GM23338 (cell line): ENCODE measurements at regions not wholly inside any gene's neighbourhood (a gene's known extent, or its start where the extent isn't known, plus 50 kb on each side); places are given as distances from the start of the nearest gene placed in this dataset.

Experiments
- ATAC-seq: fragments of 200-7000 bp; cut with Tn5 transposase; 3 replicates; pipeline ENCODE4 v1.9.1; 2020
- DNase-seq: peaks from one replicate; pipeline ENCODE4 v3.0.0-alpha.2; 2015; ENCODE audit warnings: low spot score
- H2AFZ ChIP-seq: fragments of 200-600 bp; sonication (generic); 2 replicates; pipeline ENCODE4 v1.8.0; 2016; ENCODE audit warnings: antibody characterized with exemption, mild to moderate bottlenecking, moderate library complexity
- H3F3A ChIP-seq: fragments of 200-600 bp; sonication (generic); replicated peaks from 2 replicates; pipeline ENCODE4 v1.8.0; 2017; ENCODE audit warnings: antibody characterized with exemption, mixed run types, low read depth
- H3K27ac ChIP-seq: fragments of 200-600 bp; sonication (generic); 2 replicates; pipeline ENCODE4 v1.6.1; 2016; ENCODE audit warnings: low read depth
- H3K27me3 ChIP-seq: fragments of 200-600 bp; sonication (generic); 2 replicates; pipeline ENCODE4 v1.8.0; 2016; ENCODE audit warnings: mild to moderate bottlenecking, mixed run types, moderate library complexity; ENCODE audit not compliant: insufficient read depth
- H3K36me3 ChIP-seq: fragments of 200-600 bp; sonication (generic); 2 replicates; pipeline ENCODE4 v1.8.0; 2016; ENCODE audit warnings: mild to moderate bottlenecking; ENCODE audit not compliant: insufficient read depth
- H3K4me1 ChIP-seq: fragments of 200-600 bp; sonication (generic); 2 replicates; pipeline ENCODE4 v1.8.0; 2016; ENCODE audit warnings: mild to moderate bottlenecking, moderate library complexity; ENCODE audit not compliant: insufficient read depth
- H3K4me2 ChIP-seq: fragments of 200-600 bp; sonication (generic); 2 replicates; pipeline ENCODE4 v1.7.1; 2017; ENCODE audit warnings: mixed run types
- H3K4me3 ChIP-seq: fragments of 200-600 bp; sonication (generic); 2 replicates; pipeline ENCODE4 v1.6.1; 2016; ENCODE audit warnings: mixed run types
- H3K79me2 ChIP-seq: fragments of 200-600 bp; sonication (generic); replicated peaks from 2 replicates; pipeline ENCODE4 v1.8.0; 2017; ENCODE audit warnings: mild to moderate bottlenecking; ENCODE audit not compliant: insufficient read depth
- H3K9me2 ChIP-seq: fragments of 200-600 bp; sonication (generic); 2 replicates; pipeline ENCODE4 v1.8.0; 2017; ENCODE audit not compliant: insufficient read depth
- H4K20me1 ChIP-seq: fragments of 200-600 bp; sonication (generic); replicated peaks from 2 replicates; pipeline ENCODE4 v1.8.0; 2017; ENCODE audit warnings: mild to moderate bottlenecking; ENCODE audit not compliant: insufficient read depth
- H3K27ac Mint-ChIP-seq: 2 replicates; pipeline ENCODE4 v1.8.0; 2020; ENCODE audit warnings: inconsistent platforms, mild to moderate bottlenecking, moderate library complexity, mixed read lengths
- H3K27me3 Mint-ChIP-seq: 3 replicates; pipeline ENCODE4 v1.8.0; 2022; ENCODE audit warnings: low read depth, mild to moderate bottlenecking, moderate library complexity, mixed read lengths, inconsistent platforms; ENCODE audit not compliant: insufficient read depth, poor library complexity
- H3K36me3 Mint-ChIP-seq: 3 replicates; pipeline ENCODE4 v1.8.0; 2021; ENCODE audit warnings: low read depth, mild to moderate bottlenecking, inconsistent platforms, moderate library complexity, mixed read lengths
- H3K4me1 Mint-ChIP-seq: 3 replicates; pipeline ENCODE4 v1.8.0; 2020; ENCODE audit warnings: mild to moderate bottlenecking, inconsistent platforms, mixed read lengths
- H3K4me3 Mint-ChIP-seq: 3 replicates; pipeline ENCODE4 v1.8.0; 2021; ENCODE audit warnings: moderate library complexity, mild to moderate bottlenecking, inconsistent platforms, mixed read lengths
- H3K9me3 Mint-ChIP-seq: 3 replicates; pipeline ENCODE4 v1.8.0; 2020; ENCODE audit warnings: moderate library complexity, mild to moderate bottlenecking, inconsistent platforms, mixed read lengths
- CREB1 ChIP-seq: fragments of 250-450 bp; sonication (Bioruptor Pico); IDR thresholded peaks from 2 replicates; pipeline ENCODE4 v1.5.0; 2020; ENCODE audit warnings: low read depth, mild to moderate bottlenecking, moderate library complexity
- POLR2AphosphoS5 ChIP-seq: IDR thresholded peaks from 2 replicates; pipeline ENCODE4 v1.6.1; 2016; ENCODE audit warnings: antibody characterized with exemption, low read depth
- STAT1 ChIP-seq: IDR thresholded peaks from one replicate; pipeline ENCODE4 v1.6.1; 2016; ENCODE audit warnings: antibody characterized with exemption; ENCODE audit not compliant: unreplicated experiment
- ZNF331 ChIP-seq: fragments of 250-450 bp; sonication (Bioruptor Pico); IDR thresholded peaks from 2 replicates; pipeline ENCODE4 v1.5.0; 2020; ENCODE audit warnings: low read depth, mild to moderate bottlenecking, moderate library complexity
- TF ChIP-seq, protein P1 (sequence below): IDR thresholded peaks from one replicate; pipeline ENCODE4 v1.6.1; 2018; ENCODE audit warnings: antibody characterized with exemption; ENCODE audit not compliant: unreplicated experiment
- TF ChIP-seq, protein P2 (sequence below), 2 experiments: fragments of 200-600 bp in 1 of 2; sonication (generic) in 1 of 2; conservative IDR thresholded peaks; 2 replicates each; pipeline versions ENCODE4 v1.5.1 to v1.6.1; 2016 to 2017; ENCODE audit warnings: antibody characterized with exemption in 2 of 2, low read depth in 2 of 2, mild to moderate bottlenecking in 2 of 2, moderate library complexity in 1 of 2

DNA sequence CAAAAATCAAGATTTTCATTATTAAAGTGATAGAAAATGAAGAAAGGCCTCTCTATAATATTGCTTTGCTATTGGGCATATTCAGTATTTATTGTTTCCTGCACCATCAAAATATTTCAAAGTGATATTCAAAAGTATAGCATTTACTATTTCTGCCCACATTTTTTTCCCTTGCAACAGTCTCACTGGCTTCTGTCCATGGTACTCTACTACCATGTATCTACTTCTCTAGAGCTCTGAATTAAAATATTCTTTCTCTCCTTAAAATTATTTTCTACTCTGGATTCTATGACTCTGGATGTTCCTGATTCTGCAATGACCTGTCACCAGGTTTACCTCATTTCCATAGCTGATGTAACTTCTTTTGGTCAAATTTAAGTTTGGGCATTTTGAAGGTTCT lies 1508.3 kb upstream of the PRR20A start (continued):
- TF ChIP-seq, protein P1, sequence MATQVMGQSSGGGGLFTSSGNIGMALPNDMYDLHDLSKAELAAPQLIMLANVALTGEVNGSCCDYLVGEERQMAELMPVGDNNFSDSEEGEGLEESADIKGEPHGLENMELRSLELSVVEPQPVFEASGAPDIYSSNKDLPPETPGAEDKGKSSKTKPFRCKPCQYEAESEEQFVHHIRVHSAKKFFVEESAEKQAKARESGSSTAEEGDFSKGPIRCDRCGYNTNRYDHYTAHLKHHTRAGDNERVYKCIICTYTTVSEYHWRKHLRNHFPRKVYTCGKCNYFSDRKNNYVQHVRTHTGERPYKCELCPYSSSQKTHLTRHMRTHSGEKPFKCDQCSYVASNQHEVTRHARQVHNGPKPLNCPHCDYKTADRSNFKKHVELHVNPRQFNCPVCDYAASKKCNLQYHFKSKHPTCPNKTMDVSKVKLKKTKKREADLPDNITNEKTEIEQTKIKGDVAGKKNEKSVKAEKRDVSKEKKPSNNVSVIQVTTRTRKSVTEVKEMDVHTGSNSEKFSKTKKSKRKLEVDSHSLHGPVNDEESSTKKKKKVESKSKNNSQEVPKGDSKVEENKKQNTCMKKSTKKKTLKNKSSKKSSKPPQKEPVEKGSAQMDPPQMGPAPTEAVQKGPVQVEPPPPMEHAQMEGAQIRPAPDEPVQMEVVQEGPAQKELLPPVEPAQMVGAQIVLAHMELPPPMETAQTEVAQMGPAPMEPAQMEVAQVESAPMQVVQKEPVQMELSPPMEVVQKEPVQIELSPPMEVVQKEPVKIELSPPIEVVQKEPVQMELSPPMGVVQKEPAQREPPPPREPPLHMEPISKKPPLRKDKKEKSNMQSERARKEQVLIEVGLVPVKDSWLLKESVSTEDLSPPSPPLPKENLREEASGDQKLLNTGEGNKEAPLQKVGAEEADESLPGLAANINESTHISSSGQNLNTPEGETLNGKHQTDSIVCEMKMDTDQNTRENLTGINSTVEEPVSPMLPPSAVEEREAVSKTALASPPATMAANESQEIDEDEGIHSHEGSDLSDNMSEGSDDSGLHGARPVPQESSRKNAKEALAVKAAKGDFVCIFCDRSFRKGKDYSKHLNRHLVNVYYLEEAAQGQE: peak; percentile 63

DNA sequence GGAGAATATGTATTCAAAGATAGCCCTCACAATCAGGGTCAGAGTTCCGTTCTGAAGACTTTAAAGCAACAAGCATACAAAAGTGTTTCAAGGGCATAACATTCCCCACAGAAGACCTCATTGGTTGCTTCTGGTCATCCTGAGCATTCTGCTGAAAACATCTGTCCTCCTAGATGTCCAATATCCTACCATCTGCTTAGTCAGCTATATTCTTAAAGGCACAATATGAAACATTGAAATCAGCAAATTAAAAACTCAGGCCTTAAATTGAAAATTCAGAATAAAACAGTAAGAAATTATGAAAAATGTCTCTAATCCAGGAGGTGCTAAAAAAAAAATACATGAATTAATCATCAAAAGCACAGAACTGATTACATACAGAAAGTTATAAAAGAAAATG lies 1491.2 kb upstream of the PRR20A start:
- no peak overlapping the region for H3K27ac Mint-ChIP-seq
- peaks cover 7% of the 10 kb centered on the region; the same call in 2 of the 3 replicates for H3K36me3 Mint-ChIP-seq
- DNase-seq (no peak), ATAC-seq (no peak)
- Histone ChIP-seq H3K9me2 (no peaks in the 10 kb centered on the region), H2AFZ (no peak overlapping the region), H3K4me1 (peaks cover 36% of the 10 kb centered on the region), H4K20me1 (no peaks in the 10 kb centered on the region), H3F3A (no peaks in the 10 kb centered on the region), H3K79me2 (peaks cover 11% of the 10 kb centered on the region; the same call in 1 of the 2 replicates), H3K4me3 (no peak overlapping the region), H3K4me2 (no peak overlapping the region), H3K27me3 (no peaks in the 10 kb centered on the region), H3K27ac (no peak overlapping the region), H3K36me3 (no peaks in the 10 kb centered on the region)
- TF ChIP-seq, protein P2, sequence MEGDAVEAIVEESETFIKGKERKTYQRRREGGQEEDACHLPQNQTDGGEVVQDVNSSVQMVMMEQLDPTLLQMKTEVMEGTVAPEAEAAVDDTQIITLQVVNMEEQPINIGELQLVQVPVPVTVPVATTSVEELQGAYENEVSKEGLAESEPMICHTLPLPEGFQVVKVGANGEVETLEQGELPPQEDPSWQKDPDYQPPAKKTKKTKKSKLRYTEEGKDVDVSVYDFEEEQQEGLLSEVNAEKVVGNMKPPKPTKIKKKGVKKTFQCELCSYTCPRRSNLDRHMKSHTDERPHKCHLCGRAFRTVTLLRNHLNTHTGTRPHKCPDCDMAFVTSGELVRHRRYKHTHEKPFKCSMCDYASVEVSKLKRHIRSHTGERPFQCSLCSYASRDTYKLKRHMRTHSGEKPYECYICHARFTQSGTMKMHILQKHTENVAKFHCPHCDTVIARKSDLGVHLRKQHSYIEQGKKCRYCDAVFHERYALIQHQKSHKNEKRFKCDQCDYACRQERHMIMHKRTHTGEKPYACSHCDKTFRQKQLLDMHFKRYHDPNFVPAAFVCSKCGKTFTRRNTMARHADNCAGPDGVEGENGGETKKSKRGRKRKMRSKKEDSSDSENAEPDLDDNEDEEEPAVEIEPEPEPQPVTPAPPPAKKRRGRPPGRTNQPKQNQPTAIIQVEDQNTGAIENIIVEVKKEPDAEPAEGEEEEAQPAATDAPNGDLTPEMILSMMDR (conservative IDR thresholded peaks at IDR 0.05; ENCODE audit: low read depth in 2 of 2): no peak
- TF ChIP-seq CREB1 (CRISPR knock-in tag): no peak
- no peak for TF ChIP-seq ZNF331 (CRISPR knock-in tag)
- TF ChIP-seq STAT1: no peak
- no peak overlapping the region for H3K4me3 Mint-ChIP-seq
- peaks cover 2% of the 10 kb centered on the region for H3K27me3 Mint-ChIP-seq
- no peaks in the 10 kb centered on the region for H3K9me3 Mint-ChIP-seq
- H3K4me1 Mint-ChIP-seq: peaks cover 40% of the 10 kb centered on the region

DNA sequence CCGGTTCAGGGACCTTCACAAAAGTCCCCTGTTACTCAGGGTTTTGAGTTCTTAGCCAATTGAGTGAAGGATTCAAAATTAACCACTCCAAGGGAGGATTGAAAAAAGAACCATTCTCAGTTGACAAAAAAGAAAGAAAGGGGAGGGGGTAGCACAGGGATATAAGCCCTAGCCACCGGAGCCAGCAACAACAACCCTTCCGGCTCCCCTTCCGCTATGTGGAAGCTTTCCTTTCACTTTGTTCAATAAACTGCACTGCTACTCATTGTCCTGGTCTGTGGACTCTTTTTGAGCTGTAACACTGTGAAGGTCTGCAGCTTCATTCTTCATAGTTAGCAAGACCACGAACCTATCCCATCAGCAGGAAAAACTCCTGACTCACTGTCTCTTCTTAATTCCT lies 1488.1 kb upstream of the PRR20A start:
- H3K4me3 Mint-ChIP-seq: no peak overlapping the region
- H3K4me1 ChIP-seq: peaks cover 29% of the 10 kb centered on the region
- peaks cover 15% of the 10 kb centered on the region for H3K27me3 Mint-ChIP-seq
- peaks cover 33% of the 10 kb centered on the region for H3K36me3 Mint-ChIP-seq
- no peaks in the 10 kb centered on the region for H3K36me3 ChIP-seq
- peaks cover 5% of the 10 kb centered on the region for H3K9me3 Mint-ChIP-seq
- no peak overlapping the region for H3K4me2 ChIP-seq
- 0 out of 2 replicates have a peak overlapping the region, but pooled peaks have one; percentile 31 for H3K4me3 ChIP-seq
- no peaks in the 10 kb centered on the region for H4K20me1 ChIP-seq
- H3K9me2 ChIP-seq: no peaks in the 10 kb centered on the region
- DNase-seq (peak; percentile 60), ATAC-seq (peak; percentile 54)
- H3F3A ChIP-seq: 0 out of 2 replicates have a peak, but pooled peaks cover 2% of the 10 kb centered on the region
- no peaks in the 10 kb centered on the region for H3K27me3 ChIP-seq
- H3K27ac Mint-ChIP-seq: no peak overlapping the region
- H2AFZ ChIP-seq: no peak overlapping the region
- H3K4me1 Mint-ChIP-seq: peaks cover 59% of the 10 kb centered on the region
- peaks cover 11% of the 10 kb centered on the region for H3K79me2 ChIP-seq
- H3K27ac ChIP-seq: peak overlapping the region; percentile 93
- TF ChIP-seq, protein P2 (conservative IDR thresholded peaks at IDR 0.05; ENCODE audit: low read depth in 2 of 2): no peak
- TF ChIP-seq ZNF331 (CRISPR knock-in tag) (no peak), POLR2AphosphoS5 (no peak; the same call in 1 of the 2 replicates)
